Muscle layer of duodenum (tissue), 2 donors: ENCODE measurements at regions not wholly inside any gene's neighbourhood (a gene's known extent, or its start where the extent isn't known, plus 50 kb on each side); places are given as distances from the start of the nearest gene placed in this dataset.

Experiments used
- H3K27ac ChIP-seq: one replicate; pipeline ENCODE4 v1.7.0; 2013; ENCODE audit warnings: mild to moderate bottlenecking, low read length
- H3K27me3 ChIP-seq: one replicate; pipeline ENCODE4 v1.7.0; 2013; ENCODE audit warnings: low read depth, mild to moderate bottlenecking, control low read depth, low read length
- H3K36me3 ChIP-seq, 2 donors: one replicate each; pipeline ENCODE4 v1.7.0; 2013; ENCODE audit warnings: low read length in 2 of 2, control low read depth in 1 of 2, mild to moderate bottlenecking in 1 of 2; ENCODE audit not compliant: insufficient read depth in 2 of 2, control insufficient read depth in 1 of 2
- H3K4me1 ChIP-seq, 2 donors: one replicate each; pipeline ENCODE4 v1.7.0; 2013; ENCODE audit warnings: low read length in 2 of 2, mild to moderate bottlenecking in 2 of 2, control low read depth in 1 of 2, moderate library complexity in 1 of 2; ENCODE audit not compliant: insufficient read depth in 2 of 2, control insufficient read depth in 1 of 2
- H3K4me3 ChIP-seq, 2 donors: one replicate each; pipeline ENCODE4 v1.7.0; 2013; ENCODE audit warnings: low read length in 2 of 2, low read depth in 1 of 2, mild to moderate bottlenecking in 1 of 2
- H3K9me3 ChIP-seq, 2 donors: one replicate each; pipeline ENCODE4 v1.7.0; 2013; ENCODE audit warnings: low read length in 2 of 2, control low read depth in 1 of 2, mild to moderate bottlenecking in 1 of 2; ENCODE audit not compliant: control insufficient read depth in 1 of 2
- donor health status: healthy.

- Histone ChIP-seq H3K27me3 (no peaks in the 10 kb centered on the region), H3K27ac (no peak overlapping the region), H3K36me3 (no peaks in the 10 kb centered on the region), H3K9me3 (peaks cover 0 to 3% of the 10 kb centered on the region in 2 donors), H3K4me1 (no peaks in the 10 kb centered on the region), H3K4me3 (no peak overlapping the region)
These were observed 278.9 kb upstream of the HDAC4 start for GRCh38 chr2:239679755-239680154.

GRCh38 chr2:239678666-239679296 is 278.0 kb upstream of the HDAC4 start:
- Histone ChIP-seq H3K36me3 (no peaks in the 10 kb centered on the region), H3K9me3 (peaks cover 0 to 3% of the 10 kb centered on the region in 2 donors), H3K27me3 (no peaks in the 10 kb centered on the region), H3K4me3 (no peak overlapping the region), H3K4me1 (no peaks in the 10 kb centered on the region), H3K27ac (no peak overlapping the region)

- H3K4me1 ChIP-seq = no peaks in the 10 kb centered on the region
- no peaks in the 10 kb centered on the region for H3K36me3 ChIP-seq
- H3K27ac ChIP-seq = no peak overlapping the region
- peaks cover 0 to under 1% of the 10 kb centered on the region in 2 donors for H3K9me3 ChIP-seq
- H3K4me3 ChIP-seq = no peak overlapping the region
- no peaks in the 10 kb centered on the region for H3K27me3 ChIP-seq
These were observed 277.3 kb upstream of the HDAC4 start for GRCh38 chr2:239678186-239678490.

- Histone ChIP-seq H3K9me3 (no peaks in the 10 kb centered on the region), H3K27me3 (no peaks in the 10 kb centered on the region), H3K4me3 (no peak overlapping the region)
These were observed 276.8 kb upstream of the HDAC4 start for GRCh38 chr2:239677453-239678185.

GRCh38 chr2:239676716-239677452 is 276.1 kb upstream of the HDAC4 start:
- Histone ChIP-seq H3K27ac (no peak overlapping the region), H3K4me3 (no peak overlapping the region), H3K27me3 (no peaks in the 10 kb centered on the region), H3K36me3 (no peaks in the 10 kb centered on the region), H3K4me1 (no peaks in the 10 kb centered on the region), H3K9me3 (no peaks in the 10 kb centered on the region)

More at GRCh38 chr2:239677453-239678185, 276.8 kb upstream of the HDAC4 start:
- no peaks in the 10 kb centered on the region for H3K36me3 ChIP-seq
- H3K4me1 ChIP-seq = no peaks in the 10 kb centered on the region
- no peak overlapping the region for H3K27ac ChIP-seq

- H3K27me3 ChIP-seq = no peaks in the 10 kb centered on the region
- H3K9me3 ChIP-seq = no peaks in the 10 kb centered on the region
- no peak overlapping the region for H3K27ac ChIP-seq
These were observed 275.3 kb upstream of the HDAC4 start for GRCh38 chr2:239675826-239676715.

GRCh38 chr2:239674981-239675825 is 274.4 kb upstream of the HDAC4 start:
- Histone ChIP-seq H3K27ac (no peak overlapping the region), H3K27me3 (no peaks in the 10 kb centered on the region), H3K4me1 (peaks cover 0 to 9% of the 10 kb centered on the region in 2 donors), H3K9me3 (no peaks in the 10 kb centered on the region), H3K36me3 (no peaks in the 10 kb centered on the region), H3K4me3 (no peak overlapping the region)

More at GRCh38 chr2:239675826-239676715, 275.3 kb upstream of the HDAC4 start:
- H3K4me1 ChIP-seq = peaks cover 0 to 3% of the 10 kb centered on the region in 2 donors
- no peaks in the 10 kb centered on the region for H3K36me3 ChIP-seq
- no peak overlapping the region for H3K4me3 ChIP-seq

- Histone ChIP-seq H3K36me3 (no peaks in the 10 kb centered on the region), H3K27me3 (no peaks in the 10 kb centered on the region), H3K27ac (no peak overlapping the region), H3K4me1 (peaks cover 0 to 14% of the 10 kb centered on the region in 2 donors), H3K4me3 (no peak overlapping the region), H3K9me3 (no peaks in the 10 kb centered on the region)
These were observed 273.5 kb upstream of the HDAC4 start for GRCh38 chr2:239674101-239674980.

- H3K4me1 ChIP-seq = peaks cover 0 to 14% of the 10 kb centered on the region in 2 donors
- H3K9me3 ChIP-seq = no peaks in the 10 kb centered on the region
- no peaks in the 10 kb centered on the region for H3K27me3 ChIP-seq
- H3K27ac ChIP-seq = no peak overlapping the region
- no peak overlapping the region for H3K4me3 ChIP-seq
- H3K36me3 ChIP-seq = no peaks in the 10 kb centered on the region
These were observed 272.8 kb upstream of the HDAC4 start for GRCh38 chr2:239673641-239674040.
